Keratinocyte (primary cell): ENCODE measurements at regions not wholly inside any gene's neighbourhood (a gene's known extent, or its start where the extent isn't known, plus 50 kb on each side); places are given as distances from the start of the nearest gene placed in this dataset.

Source experiments
- DNase-seq: peaks from one replicate; pipeline ENCODE4 v3.0.0-alpha.2; 2011; ENCODE audit warnings: low read depth, missing footprints, low spot score
- FAIRE-seq: peaks from 2 replicates; lab custom pipeline; 2011; peaks lifted over from hg19 to GRCh38; lab: Jason Lieb, UNC
- H2AFZ ChIP-seq: 2 replicates; pipeline ENCODE4 v1.6.0; 2012; ENCODE audit warnings: low read length, control low read depth, inconsistent platforms; ENCODE audit not compliant: control insufficient read depth
- H3K27ac ChIP-seq: 2 replicates; pipeline ENCODE4 v1.5.1; 2011; ENCODE audit warnings: low read length; ENCODE audit not compliant: control insufficient read depth, insufficient read depth
- H3K27me3 ChIP-seq: 3 replicates; pipeline ENCODE4 v1.6.0; 2011; ENCODE audit warnings: low read length; ENCODE audit not compliant: control insufficient read depth, insufficient read depth; ENCODE audit errors: extremely low read depth
- H3K36me3 ChIP-seq, 2 experiments: 2 replicates in 1 of 2; 3 replicates in 1 of 2; pipeline ENCODE4 v1.5.1; 2011; ENCODE audit warnings: low read length in 2 of 2, mild to moderate bottlenecking in 1 of 2; ENCODE audit not compliant: control insufficient read depth in 2 of 2, insufficient read depth in 2 of 2; ENCODE audit errors: extremely low read depth in 1 of 2
- H3K4me1 ChIP-seq: 3 replicates; pipeline ENCODE4 v1.5.1; 2011; ENCODE audit warnings: low read length; ENCODE audit not compliant: control insufficient read depth, insufficient read depth; ENCODE audit errors: extremely low read depth
- H3K4me2 ChIP-seq: 3 replicates; pipeline ENCODE4 v1.6.0; 2011; ENCODE audit warnings: low read depth, low read length; ENCODE audit not compliant: control insufficient read depth, insufficient read depth; ENCODE audit errors: extremely low read depth
- H3K4me3 ChIP-seq, 3 experiments: fragments of 200-600 bp in 1 of 3; sonication (generic) in 1 of 3; 2 replicates in 2 of 3; 3 replicates in 1 of 3; pipeline ENCODE4 v1.5.1; 2011 to 2016; ENCODE audit warnings: low read length in 3 of 3, mild to moderate bottlenecking in 3 of 3, control low read depth in 2 of 3, inconsistent platforms in 1 of 3, low read depth in 1 of 3, mixed read lengths in 1 of 3, mixed run types in 1 of 3, moderate library complexity in 1 of 3; ENCODE audit not compliant: control insufficient read depth in 2 of 3, insufficient read depth in 2 of 3; ENCODE audit errors: extremely low read depth in 1 of 3
- H3K79me2 ChIP-seq: 2 replicates; pipeline ENCODE4 v1.6.0; 2012; ENCODE audit warnings: low read length; ENCODE audit not compliant: control insufficient read depth, insufficient read depth
- H3K9ac ChIP-seq: 3 replicates; pipeline ENCODE4 v1.6.0; 2011; ENCODE audit warnings: low read length; ENCODE audit not compliant: control insufficient read depth, insufficient read depth; ENCODE audit errors: extremely low read depth
- H3K9me1 ChIP-seq: 3 replicates; pipeline ENCODE4 v1.6.0; 2011; ENCODE audit warnings: low read length; ENCODE audit not compliant: control insufficient read depth, insufficient read depth; ENCODE audit errors: extremely low read depth
- H3K9me3 ChIP-seq: 2 replicates; pipeline ENCODE4 v1.5.1; 2012; ENCODE audit warnings: low read depth, low read length; ENCODE audit not compliant: control insufficient read depth
- H4K20me1 ChIP-seq: 3 replicates; pipeline ENCODE4 v1.6.0; 2011; ENCODE audit warnings: low read length; ENCODE audit not compliant: control insufficient read depth, insufficient read depth; ENCODE audit errors: extremely low read depth
- EZH2 ChIP-seq: IDR thresholded peaks from one replicate; pipeline ENCODE4 v1.6.1; 2012; ENCODE audit warnings: inconsistent platforms, mild to moderate bottlenecking, low read length, moderate library complexity
- dilution Hi-C: fragments of 300-500 bp; cut with MboI; formaldehyde crosslinking; loops from one replicate; pipeline ENCODE4 v1.7.0; 2020; ENCODE audit warnings: low sequenced_read_pairs; ENCODE audit not compliant: extremely low pct_ligation_motif_present
- TF ChIP-seq, protein P1 (sequence below), 3 experiments: IDR thresholded peaks in 1 of 3; conservative IDR thresholded peaks in 1 of 3; optimal IDR thresholded peaks in 1 of 3; 2 replicates in 2 of 3; 3 replicates in 1 of 3; pipeline versions ENCODE3 to v1.5.1; 2011; ENCODE audit warnings: low read length in 3 of 3, mild to moderate bottlenecking in 3 of 3, moderate library complexity in 2 of 3, control low read depth in 1 of 3, inconsistent platforms in 1 of 3; ENCODE audit not compliant: insufficient read depth in 2 of 3; ENCODE audit errors: extremely low read depth in 1 of 3

DNA sequence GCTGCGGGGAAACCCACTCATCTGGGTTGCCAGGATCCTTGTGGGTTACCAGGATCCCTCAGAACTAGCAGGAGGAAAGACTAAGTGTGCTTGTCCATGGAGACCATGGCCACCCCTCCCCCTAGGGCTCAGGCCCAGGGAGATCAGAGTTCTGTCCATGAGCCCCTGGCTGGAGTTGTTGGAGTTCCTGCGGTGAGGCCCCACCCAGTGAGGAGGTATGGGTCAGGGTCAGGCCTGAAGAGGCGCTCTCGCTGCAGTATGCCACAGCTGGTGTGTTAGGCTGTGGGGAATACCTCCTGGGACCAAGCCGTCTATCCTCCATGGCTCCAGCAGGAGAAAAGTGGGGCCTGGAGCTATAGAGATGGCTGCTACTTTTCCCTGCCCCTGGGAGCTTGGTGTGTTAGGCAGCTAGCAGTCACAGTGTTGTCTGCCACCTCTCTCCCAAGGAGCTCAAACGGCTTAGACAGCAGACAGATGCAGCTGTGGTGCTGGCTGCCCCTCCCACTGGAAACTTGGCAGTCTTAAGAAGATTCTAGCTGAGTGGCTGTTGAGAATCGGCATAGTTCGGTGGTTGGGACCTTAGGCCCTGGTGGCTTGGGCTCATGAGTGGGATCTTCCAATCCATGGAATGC lies 240.3 kb upstream of the CELF4 start:
- Histone ChIP-seq H3K27ac (no peak overlapping the region), H3K4me2 (no peak overlapping the region), H3K9ac (no peak overlapping the region), H3K4me3 (no peak overlapping the region), H3K4me1 (no peaks in the 10 kb centered on the region), H4K20me1 (no peaks in the 10 kb centered on the region), H3K9me3 (no peaks in the 10 kb centered on the region), H2AFZ (no peak overlapping the region), H3K79me2 (no peaks in the 10 kb centered on the region), H3K9me1 (no peaks in the 10 kb centered on the region), H3K27me3 (no peaks in the 10 kb centered on the region), H3K36me3 (no peaks in the 10 kb centered on the region)
- no peak for FAIRE-seq
- dilution Hi-C loops: no loop called here
- TF ChIP-seq, protein P1, sequence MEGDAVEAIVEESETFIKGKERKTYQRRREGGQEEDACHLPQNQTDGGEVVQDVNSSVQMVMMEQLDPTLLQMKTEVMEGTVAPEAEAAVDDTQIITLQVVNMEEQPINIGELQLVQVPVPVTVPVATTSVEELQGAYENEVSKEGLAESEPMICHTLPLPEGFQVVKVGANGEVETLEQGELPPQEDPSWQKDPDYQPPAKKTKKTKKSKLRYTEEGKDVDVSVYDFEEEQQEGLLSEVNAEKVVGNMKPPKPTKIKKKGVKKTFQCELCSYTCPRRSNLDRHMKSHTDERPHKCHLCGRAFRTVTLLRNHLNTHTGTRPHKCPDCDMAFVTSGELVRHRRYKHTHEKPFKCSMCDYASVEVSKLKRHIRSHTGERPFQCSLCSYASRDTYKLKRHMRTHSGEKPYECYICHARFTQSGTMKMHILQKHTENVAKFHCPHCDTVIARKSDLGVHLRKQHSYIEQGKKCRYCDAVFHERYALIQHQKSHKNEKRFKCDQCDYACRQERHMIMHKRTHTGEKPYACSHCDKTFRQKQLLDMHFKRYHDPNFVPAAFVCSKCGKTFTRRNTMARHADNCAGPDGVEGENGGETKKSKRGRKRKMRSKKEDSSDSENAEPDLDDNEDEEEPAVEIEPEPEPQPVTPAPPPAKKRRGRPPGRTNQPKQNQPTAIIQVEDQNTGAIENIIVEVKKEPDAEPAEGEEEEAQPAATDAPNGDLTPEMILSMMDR (optimal IDR thresholded peaks at IDR 0.05 in 1 of 3, IDR thresholded peaks at IDR 0.05 in 1 of 3, conservative IDR thresholded peaks at IDR 0.05 in 1 of 3; ENCODE audit: extremely low read depth in 1 of 3, insufficient read depth in 2 of 3, low read length in 3 of 3): no peak
- no peak for TF ChIP-seq EZH2
- no peak for DNase-seq

DNA sequence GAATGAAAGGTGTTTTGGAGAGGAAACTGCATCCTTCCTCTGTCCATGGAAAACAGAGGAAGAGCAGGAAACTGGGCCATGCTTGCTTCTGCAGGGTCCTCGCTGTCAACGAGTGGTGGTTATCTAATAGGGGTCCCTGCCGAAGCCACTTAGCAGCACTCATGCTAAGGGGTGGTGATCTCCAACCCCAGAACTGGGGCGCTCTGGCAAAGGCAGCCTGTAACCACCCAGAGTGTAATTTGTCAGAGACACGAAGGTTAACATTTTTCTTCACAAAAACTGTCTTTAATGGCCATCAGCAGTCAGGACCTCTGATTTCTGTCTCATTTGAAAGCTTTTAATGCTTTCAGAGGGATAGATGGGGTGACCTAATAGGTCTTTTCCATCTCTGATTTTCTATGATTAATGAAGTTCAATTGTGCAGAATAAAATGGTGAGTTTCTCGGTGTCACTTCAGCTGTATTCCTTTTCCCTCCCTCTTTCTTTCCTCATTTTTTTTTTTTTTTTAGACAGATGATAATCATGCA lies 231.3 kb upstream of the CELF4 start:
- DNase-seq: no peak
- H4K20me1 ChIP-seq: no peaks in the 10 kb centered on the region
- H3K9me1 ChIP-seq: no peaks in the 10 kb centered on the region
- no peak overlapping the region for H3K4me2 ChIP-seq
- dilution Hi-C loops: no loop called here
- H3K4me1 ChIP-seq: no peaks in the 10 kb centered on the region
- H3K4me3 ChIP-seq: no peak overlapping the region
- H3K27ac ChIP-seq: no peak overlapping the region
- FAIRE-seq: no peak
- no peaks in the 10 kb centered on the region for H3K27me3 ChIP-seq
- H3K79me2 ChIP-seq: no peaks in the 10 kb centered on the region
- H3K36me3 ChIP-seq: no peaks in the 10 kb centered on the region
- TF ChIP-seq, protein P1 (optimal IDR thresholded peaks at IDR 0.05 in 1 of 3, IDR thresholded peaks at IDR 0.05 in 1 of 3, conservative IDR thresholded peaks at IDR 0.05 in 1 of 3; ENCODE audit: extremely low read depth in 1 of 3, insufficient read depth in 2 of 3, low read length in 3 of 3): no peak
- no peak for TF ChIP-seq EZH2
- H3K9ac ChIP-seq: no peak overlapping the region
- no peak overlapping the region for H2AFZ ChIP-seq
- no peaks in the 10 kb centered on the region for H3K9me3 ChIP-seq
